ENCODE measurements at regions not wholly inside any gene's neighbourhood (a gene's known extent, or its start where the extent isn't known, plus 50 kb on each side); places are given as distances from the start of the nearest gene placed in this dataset.
"Not testable (repeated sequence)": the region's sequence is repeated elsewhere in the genome, so short reads cannot be mapped to it uniquely, and the experiment has no call there.

DNA sequence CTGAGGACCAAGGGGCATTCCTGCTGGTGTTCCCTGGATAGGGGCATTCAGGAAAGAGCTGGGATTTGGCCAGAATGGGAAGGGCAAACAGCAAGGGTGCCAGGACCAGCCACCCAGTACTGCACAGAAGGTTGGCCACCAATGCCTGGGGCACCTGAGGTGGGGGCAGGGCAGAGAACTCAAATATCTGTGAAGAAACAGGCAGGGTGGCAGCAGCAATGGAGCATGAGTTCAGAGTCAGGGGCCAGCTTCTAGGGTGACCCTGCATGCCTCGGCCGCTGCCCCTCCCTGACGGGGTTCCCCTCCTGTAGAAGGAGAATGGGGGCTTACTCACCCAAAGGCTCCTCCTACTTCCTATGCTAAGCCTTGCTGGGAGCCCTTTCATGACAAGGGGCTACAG is 79.3 kb upstream of the SHANK2 start:
- no peak for DNase-seq

DNA sequence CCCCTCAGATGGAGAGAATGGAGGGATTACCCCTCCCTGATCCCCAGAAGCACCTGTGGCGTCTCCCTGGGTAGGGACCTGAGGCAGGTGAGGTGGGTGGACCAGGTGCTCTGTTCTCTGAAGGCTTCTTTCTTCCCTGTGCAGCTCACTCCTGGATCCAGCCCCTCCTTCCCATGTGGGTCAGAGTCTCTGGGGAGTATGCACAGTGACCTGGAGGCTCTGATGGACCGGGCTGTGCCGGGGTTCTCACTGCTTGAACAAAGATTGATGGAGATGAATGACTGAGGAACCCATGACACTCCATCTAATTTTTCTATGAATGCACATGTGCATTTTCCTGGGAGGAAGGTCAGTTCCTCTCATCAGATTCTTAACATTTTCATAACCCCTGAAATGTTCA is 78.6 kb upstream of the SHANK2 start:
- DNase-seq, result no peak

DNA sequence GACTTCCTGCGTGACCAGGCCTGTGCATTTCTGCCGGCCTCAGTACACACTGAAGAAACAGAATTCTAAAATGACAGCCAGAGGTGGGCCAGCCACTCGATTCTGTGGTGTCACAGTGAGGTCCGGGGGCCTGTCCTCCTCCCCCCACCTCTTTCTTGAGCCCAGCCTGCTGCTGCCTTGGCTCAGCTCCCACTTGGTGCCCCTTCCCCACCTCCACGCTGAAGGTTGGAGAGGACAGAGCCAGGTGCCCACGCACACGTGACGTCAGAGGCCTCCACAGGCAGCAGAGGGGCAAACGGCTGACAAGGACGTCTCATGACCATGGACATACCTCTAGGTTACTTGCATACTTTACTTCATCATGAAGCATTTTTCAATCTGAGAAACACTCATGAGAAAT is 78.0 kb upstream of the SHANK2 start:
- no peak for DNase-seq

- no peak for DNase-seq
Observed at GRCh38 chr11:71329786-71330185, 77.4 kb upstream of the SHANK2 start.

DNA sequence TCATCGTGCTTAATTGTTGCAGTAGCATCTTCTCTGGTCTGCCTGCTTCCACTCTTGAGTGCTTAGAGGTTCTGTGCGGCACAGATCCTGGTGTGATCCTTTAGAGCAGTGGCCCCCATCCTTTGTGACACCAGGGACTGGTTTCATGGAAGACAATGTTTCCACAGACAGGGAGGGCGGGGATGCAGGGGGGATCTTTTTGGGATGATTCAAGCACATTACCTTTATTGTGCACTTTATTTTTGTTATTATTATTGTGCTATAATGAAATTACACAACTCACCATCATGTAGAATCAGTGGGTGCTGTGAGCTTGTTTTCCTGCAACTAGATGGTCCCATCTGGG is 76.8 kb upstream of the SHANK2 start:
- no peak for DNase-seq

DNA sequence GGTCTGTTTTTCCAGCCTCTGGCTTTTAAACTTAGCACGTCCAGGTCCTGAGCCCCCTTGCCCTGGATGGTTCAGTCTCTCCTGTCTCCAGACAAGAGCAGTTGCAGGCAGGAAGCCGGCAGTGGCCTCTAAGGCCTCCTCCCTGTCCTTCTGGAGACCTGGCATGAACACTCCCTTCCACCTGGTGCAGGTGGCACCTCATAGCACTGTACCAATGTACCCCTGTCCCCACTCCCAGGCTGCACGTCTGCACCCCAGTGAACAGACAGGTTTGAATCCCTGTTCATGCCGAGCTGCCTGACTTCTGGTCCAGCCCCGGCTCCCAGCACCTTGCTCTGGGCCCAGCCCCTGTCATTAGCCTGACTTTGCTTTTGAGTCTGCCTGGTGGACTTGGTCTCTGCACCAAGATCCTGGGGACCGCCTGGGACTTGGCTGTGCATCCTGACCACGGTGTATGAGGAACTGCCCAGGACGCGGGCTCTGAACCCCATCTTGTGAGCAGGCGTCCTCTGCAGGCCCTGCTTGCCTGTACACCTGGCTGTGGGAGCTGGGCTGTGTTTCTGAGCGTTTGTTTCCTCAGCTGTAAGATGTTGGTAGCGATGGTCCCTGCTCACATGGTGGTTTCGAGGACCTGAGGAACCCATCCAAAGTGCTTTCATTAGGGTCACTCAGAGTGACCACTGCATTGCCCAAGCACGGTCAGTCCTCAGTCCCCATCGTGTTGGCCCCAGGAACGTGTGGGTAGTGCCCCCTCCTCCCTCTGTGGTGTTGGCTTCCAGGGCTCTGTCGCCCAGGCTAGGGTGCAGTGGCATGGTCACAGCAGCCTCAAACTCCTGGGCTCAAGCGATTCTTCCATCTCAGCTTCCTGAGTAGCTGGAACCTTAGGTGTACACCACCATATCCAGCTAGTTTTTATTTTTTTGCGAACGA is 75.0 kb upstream of the SHANK2 start:
- DNase-seq, result no peak

DNA sequence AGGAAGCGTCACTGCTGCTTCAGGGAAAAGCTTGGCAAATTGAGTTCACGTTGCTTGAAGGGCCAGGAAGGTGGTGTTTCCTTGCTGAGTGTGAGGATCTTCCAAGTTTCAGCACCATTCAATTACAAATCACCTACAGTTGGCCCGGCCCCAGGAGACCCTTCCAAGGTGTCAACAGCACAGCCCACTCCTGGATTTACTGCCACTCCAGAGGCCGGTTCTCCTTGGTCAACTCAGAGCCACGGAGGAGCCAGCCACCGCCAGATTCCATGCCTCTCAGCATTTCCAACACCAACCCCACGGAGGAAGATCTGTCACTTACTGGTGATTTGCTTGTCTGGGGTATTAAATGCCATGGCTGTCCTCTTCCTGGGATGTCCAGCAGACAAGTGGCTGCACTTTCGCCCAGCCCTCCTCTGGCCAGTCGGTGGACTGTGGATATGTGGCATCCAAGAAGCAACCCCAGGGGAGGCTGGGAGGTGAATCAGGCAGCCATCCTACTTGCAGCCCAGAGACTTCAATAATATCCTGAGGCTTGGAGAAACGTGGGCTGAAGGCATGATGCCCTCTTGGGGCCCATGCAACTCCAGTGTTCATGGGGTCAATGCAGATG is 74.1 kb upstream of the SHANK2 start:
- DNase-seq, result no peak

DNA sequence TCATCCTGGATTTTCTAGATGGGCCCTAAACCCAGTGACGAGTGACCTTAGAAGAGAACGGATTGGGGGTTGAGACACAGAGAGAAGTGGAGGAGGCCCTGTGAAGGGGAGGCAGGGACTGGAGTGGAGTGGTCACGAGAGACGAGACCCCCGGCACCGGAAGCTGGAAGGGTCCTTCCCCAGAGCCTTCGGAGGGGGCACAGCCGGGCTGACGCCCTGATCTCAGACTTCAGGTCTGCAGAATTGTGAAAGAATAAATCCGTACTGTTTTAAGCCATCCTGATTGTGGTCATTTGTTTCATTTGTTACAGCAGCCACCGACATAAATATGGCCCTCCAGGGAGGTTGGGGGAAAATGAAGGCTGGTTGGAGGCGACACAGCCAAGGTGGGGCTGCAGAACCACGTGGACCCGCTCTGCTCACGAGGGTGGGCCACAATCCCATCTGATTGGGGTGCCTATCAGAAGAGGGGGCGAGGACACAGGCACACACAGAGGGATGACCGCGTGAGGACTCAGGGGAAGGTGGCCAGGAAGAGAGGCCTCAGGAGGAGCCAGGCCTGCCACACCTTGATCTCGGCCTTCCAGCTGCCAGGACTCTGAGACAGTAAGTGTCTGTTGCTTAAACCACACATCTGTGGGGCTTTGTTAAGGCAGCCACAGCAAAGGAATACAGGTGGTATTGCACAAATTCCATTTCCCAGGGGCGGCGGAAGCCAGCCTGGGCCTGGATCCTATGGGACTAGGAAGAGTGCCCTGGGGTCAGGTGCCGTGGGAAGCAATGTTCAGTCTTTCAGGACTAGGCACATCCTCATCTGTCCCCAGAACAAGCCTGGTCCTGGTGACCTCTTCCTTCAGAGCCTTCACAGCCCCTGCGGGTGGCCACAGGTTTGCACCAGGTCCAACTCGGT is 73.3 kb upstream of the SHANK2 start:
- DNase-seq, result no peak

- DNase-seq, result no peak
Observed at GRCh38 chr11:71324788-71325417, 72.5 kb upstream of the SHANK2 start.

DNA sequence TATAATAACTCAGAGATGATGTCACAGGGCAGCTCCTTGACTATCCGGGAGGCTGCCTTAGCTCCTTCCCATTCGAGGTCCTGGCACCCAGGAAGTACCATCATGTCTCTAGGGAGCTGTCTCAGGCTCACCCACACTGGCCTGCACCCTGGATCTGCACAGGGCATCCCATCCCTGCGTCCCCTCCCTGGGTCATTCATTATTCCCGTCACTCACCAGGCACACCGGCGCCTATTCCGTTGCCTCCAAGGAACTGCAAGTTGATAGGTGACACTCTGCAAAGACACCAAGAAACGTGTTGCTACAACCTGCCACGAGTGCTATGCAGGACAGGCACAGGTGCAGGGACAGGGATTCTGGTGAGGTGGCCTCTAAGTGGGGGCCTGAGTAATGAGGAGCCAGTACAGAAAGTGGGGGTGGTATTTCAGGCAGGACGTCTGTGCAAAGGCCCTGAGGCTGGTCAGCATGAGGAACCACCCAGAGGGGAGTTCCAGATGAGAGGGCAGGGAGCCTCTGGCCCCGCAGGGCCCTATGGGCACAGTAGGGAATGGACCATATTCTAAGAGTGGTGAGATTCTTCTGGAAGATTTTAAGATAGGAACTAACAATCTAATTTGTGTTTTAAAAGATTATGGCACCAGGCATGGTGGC is 71.6 kb upstream of the SHANK2 start:
- no peak for DNase-seq

DNA sequence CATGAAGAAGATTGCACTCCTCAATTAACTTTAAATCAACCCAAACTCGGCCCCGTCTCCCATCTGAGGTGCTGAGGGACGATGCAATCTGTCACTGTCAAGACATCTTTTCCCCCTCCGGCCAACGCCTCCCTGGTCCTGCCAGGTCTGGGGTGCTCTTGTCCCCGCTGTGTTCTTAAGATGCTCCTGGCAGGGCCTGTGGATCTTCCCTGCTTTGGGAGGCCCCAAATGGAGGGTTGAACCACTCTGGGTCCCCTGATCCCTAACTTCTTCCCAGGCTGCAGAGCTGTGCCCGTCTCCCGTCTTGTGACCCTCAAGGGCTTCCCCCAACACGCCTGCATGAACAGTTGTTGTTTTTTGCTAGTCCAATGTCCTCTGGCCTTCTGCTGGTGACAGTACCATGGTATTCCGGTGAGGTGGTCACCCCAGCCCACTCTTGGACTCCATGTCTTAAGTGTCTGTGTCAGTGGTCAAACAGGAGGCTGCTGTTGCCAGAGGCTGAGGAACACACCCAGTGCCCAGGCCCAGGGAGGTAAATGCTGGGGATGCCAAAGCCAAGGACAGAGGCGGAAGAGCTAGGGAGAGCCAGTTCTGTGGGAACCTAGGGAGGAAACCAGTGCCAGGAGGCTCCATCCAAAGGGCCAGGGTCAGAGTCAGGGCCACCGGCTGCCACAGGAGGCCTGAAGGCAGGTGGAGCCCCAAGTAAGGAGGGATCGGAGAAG is 70.6 kb upstream of the SHANK2 start:
- no peak for DNase-seq

DNA sequence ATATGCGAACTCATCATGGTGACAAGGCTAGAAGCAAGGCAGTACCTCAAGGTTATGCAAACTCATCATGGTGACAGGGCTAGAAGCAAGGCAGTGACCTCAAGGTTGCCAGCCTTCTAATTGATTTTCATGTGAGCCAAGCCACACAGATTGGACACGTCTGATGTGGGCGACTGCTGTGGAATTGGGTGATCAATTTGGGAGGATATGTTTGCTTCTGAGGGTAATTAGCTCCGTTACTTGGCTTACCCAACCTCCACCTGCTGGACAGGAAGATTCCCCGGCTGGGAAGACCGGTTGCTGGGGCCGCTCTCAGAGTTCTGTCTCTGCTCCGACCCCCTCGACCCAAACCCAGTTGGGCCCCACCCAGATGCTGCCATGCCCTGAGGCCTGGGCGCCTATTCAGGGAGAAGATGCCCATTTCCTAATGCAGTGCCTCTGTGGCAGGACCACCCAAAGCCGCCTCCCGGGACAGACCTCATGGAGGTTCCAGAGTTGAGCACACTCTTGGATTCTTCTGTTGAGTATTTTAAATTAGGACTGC is 69.9 kb upstream of the SHANK2 start:
- no peak for DNase-seq

GRCh38 chr11:71321433-71322191 is 69.2 kb upstream of the SHANK2 start:
- no peak for DNase-seq

GRCh38 chr11:71316701-71317100 is 64.3 kb upstream of the SHANK2 start:
- no peak for DNase-seq

DNA sequence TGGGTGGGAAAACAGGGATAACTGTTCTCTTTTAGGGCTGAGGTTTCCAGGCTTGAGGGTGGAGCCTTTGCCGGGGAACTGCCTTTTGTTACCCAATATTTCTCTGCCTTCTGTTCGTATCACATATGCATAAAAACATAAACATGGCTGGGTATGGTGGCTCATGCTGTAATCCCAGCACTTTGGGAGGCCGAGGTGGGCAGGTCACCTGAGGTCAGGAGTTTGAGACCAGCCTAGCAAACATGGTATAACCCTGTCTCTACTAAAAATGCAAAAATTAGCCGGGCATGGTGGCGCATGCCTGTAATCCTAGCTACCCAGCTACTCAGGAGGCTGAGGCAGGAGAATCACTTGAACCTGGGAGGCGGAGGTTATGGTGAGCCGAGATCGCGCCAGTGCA is 60.2 kb upstream of the SHANK2 start:
- not testable (repeated sequence) for DNase-seq

- no peak for DNase-seq
Observed at GRCh38 chr11:71311928-71312510, 59.6 kb upstream of the SHANK2 start.

GRCh38 chr11:71311176-71311925 is 59.0 kb upstream of the SHANK2 start:
- no peak for DNase-seq

DNA sequence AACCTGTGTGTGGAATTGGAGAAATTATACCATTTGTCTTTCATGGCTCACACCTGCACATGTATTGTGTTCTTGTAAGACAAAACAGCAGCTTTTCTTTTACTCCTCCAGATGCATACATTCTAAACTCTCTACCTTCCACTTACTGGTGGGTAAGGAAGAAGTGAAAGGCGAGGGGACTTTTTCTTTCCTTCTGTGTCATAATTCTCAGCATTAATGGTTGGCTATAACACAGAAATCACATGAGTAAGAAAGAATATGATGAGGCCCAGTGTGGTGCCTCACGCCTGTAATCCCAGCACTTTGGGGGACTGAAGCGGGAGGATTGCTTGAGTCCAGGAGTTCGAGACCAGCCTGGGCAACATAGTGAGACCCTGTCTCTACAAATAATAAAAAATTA is 57.8 kb upstream of the SHANK2 start:
- no peak for DNase-seq

DNA sequence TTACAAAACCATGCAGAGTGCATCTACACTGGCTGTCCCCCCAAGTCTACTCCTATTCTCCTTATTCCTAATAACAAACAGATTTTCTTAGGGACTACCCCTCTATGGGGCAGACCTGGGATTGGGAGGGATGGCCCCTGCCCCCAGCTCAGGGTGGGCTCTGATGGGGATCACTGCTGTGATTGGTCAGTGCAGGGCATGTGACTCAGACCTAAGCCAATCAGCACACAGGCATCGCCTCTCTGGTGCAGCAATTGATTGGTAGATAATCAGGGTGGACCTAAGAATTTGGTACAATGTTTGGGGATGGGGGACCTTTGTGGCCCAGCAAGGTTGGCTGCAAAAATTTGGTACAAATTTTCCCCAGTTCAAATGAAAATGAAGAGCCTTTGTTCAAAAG is 57.2 kb upstream of the SHANK2 start:
- DNase-seq, result no peak

DNA sequence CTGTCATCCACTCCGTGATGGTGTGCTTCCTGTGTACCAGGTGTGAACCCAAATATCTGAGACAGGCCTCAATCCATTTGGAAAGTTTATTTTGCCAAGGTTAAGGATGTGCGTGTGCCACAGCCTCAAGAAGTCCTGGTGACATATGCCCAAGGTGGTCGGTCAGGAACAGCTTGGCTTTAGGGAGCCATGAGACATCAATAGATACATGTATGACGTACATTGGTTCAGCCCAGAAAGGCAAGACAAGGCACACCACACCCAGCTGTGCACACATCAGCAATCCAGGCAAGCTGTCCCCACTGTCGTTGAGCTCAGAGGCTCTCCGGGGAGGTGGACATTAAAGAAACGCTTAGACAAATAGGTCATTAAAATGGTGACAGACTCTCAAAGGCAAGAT is 56.8 kb upstream of the SHANK2 start:
- no peak for DNase-seq

All from activated CD4-positive, alpha-beta T cell treated with anti-CD3 and anti-CD28 coated beads for 48 hours (primary cell).